HUES64 (cell line): ENCODE measurements at regions not wholly inside any gene's neighbourhood (a gene's known extent, or its start where the extent isn't known, plus 50 kb on each side); places are given as distances from the start of the nearest gene placed in this dataset.

Experiments
- H3K27ac ChIP-seq: 2 replicates; pipeline ENCODE4 v1.7.0; 2013; ENCODE audit warnings: low read depth, low read length, inconsistent platforms
- H3K27me3 ChIP-seq: 2 replicates; pipeline ENCODE4 v1.6.1; 2013; ENCODE audit warnings: mild to moderate bottlenecking, low read length; ENCODE audit not compliant: insufficient read depth
- H3K36me3 ChIP-seq: 2 replicates; pipeline ENCODE4 v1.6.1; 2013; ENCODE audit warnings: mild to moderate bottlenecking, low read length; ENCODE audit not compliant: insufficient read depth
- H3K4me1 ChIP-seq: 2 replicates; pipeline ENCODE4 v1.6.1; 2013; ENCODE audit warnings: mild to moderate bottlenecking, low read length, moderate library complexity; ENCODE audit not compliant: insufficient read depth
- H3K4me3 ChIP-seq: 2 replicates; pipeline ENCODE4 v1.5.1; 2013; ENCODE audit warnings: mild to moderate bottlenecking, low read length, moderate library complexity
- H3K9ac ChIP-seq: 2 replicates; pipeline ENCODE4 v1.6.1; 2013; ENCODE audit warnings: mild to moderate bottlenecking, low read depth, low read length
- H3K9me3 ChIP-seq: 2 replicates; pipeline ENCODE4 v1.6.1; 2013; ENCODE audit warnings: low read depth, low read length; ENCODE audit not compliant: insufficient read depth
- WGBS: fragments of 150-250, 120-280 bp; methylation state at CpG from one replicate; pipeline ENCODE4 v1.1.7; 2013; ENCODE audit warnings: missing lambda C conversion rate; 5-methylcytosine and 5-hydroxymethylcytosine counted together

DNA sequence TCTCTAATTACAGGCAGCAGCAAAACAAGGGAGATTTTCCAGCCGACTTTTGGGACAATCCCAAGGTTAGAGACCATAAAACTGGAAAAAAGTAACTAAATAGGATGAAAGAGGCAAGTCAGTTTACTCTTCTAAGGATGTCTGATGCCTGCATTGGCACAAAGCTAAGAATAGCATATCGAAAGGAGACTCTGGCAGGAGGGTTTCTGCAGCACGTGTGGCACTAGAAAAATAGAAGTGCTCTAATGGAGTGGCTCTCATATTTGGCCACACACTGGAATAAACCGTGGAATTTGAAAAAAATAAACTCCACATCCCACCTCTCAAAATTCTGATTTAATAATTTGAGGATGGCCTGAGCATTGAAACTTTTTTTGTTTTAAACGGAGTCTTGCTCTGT lies 77.2 kb upstream of the ARSJ start:
- Histone ChIP-seq H3K9me3 (peaks cover 5% of the 10 kb centered on the region; the same call in 1 of the 2 replicates), H3K4me1 (no peaks in the 10 kb centered on the region), H3K36me3 (no peaks in the 10 kb centered on the region), H3K27ac (no peak overlapping the region), H3K9ac (no peak overlapping the region), H3K27me3 (no peaks in the 10 kb centered on the region), H3K4me3 (no peak overlapping the region)
- WGBS = 96% methylated on average over 5 of the region's 5 CpGs

DNA sequence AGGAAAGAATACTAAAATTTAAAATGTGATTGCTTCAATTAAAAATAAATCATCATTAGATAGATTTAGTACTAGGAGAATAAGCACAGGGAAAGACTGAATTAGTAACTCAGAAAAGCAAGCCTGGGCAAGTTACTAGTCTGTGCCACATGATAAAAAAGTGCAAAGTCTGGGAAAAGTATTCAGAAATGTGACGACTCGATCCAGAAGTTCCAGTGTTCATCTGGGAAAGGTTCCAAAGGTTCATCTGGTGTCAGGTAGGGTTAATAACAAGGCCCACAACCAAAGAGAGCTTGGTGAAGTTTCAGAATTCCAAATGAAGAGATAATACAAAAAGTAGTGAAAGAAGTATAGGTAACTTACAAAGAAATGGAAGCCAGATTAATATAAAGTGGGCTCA lies 78.3 kb upstream of the ARSJ start:
- H3K4me3 ChIP-seq = no peak overlapping the region
- 95% methylated on average over 2 of the region's 2 CpGs for WGBS
- no peak overlapping the region for H3K27ac ChIP-seq
- no peaks in the 10 kb centered on the region for H3K36me3 ChIP-seq
- H3K27me3 ChIP-seq = no peaks in the 10 kb centered on the region
- no peak overlapping the region for H3K9ac ChIP-seq
- no peaks in the 10 kb centered on the region for H3K4me1 ChIP-seq
- peaks cover 5% of the 10 kb centered on the region; the same call in 1 of the 2 replicates for H3K9me3 ChIP-seq

DNA sequence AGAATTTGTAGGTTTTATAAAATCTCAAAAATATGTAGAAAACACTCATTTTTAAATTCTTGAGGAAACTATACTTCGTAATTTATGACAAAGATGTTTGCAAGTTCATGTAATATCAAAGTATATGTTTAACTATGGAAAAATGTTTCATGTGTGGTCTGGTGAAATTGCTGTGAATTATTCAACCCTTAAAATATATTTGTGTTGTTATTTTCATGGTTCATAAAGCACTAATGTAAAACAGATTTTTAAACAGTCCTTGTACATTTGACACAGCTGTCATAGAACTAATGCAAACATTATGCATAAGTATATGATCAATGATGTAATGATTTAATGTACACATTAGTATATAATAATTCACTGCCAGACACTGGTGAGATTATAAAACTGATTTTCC lies 83.1 kb upstream of the ARSJ start:
- Histone ChIP-seq H3K9me3 (peaks cover 2% of the 10 kb centered on the region; the same call in 1 of the 2 replicates), H3K9ac (no peak overlapping the region), H3K36me3 (no peaks in the 10 kb centered on the region), H3K27ac (no peak overlapping the region), H3K27me3 (no peaks in the 10 kb centered on the region), H3K4me1 (no peaks in the 10 kb centered on the region), H3K4me3 (no peak overlapping the region)
- no CpG with 5 or more reads among the region's 1 CpG for WGBS

DNA sequence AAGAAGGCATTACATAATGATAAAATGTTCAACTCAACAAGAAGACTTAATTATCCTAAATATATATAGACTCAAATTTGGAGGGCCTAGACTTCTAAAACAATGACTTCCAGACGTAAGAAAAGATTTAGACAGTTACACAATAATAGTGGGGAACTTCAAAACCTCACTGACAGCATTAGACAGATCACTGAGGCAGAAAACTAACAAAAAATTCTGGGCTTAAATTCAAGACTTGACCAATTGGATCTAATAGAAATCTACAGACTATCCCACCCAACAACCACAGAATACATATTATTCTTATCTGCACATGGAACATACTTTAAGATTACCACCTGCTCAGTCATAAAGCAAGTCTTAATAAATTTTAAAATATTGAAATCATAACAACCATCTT lies 93.3 kb upstream of the ARSJ start:
- no peak overlapping the region for H3K4me3 ChIP-seq
- H3K27ac ChIP-seq = no peak overlapping the region
- no peaks in the 10 kb centered on the region for H3K27me3 ChIP-seq
- H3K4me1 ChIP-seq = no peaks in the 10 kb centered on the region
- H3K9me3 ChIP-seq = no peaks in the 10 kb centered on the region
- no peaks in the 10 kb centered on the region for H3K36me3 ChIP-seq
- WGBS = 92% methylated on average over 1 of the region's 1 CpG
- no peak overlapping the region for H3K9ac ChIP-seq

DNA sequence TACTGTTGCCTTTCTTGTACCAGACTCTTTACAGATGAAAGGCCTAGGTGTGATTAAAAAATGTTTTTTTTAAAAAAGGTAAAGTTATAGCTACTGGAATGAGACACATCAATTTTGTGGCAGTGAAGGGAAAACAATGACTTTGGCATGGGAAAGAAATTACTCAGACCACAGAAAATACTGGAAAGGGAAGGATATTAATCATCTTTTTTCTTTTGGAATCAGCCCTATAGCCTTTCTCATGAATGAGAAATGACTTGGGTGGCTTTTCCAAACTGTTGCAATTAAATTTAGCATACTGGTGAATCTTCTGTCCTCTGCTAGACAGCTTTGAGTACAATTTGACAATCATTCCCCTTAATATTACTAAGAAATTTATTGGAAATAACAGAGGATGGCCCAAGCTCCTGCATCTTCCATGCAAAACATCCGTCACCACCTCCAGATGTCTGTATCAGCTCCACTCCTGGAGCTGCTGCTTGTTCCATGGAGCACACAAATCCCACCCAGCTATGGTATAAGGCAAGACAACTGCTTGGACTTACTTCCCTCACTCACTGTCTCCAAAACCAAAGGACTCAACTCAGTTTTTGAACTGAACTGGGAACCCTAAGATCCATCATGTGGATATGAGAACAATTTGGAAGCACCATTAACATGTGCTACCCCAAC lies 97.6 kb upstream of the ARSJ start:
- H3K36me3 ChIP-seq = no peaks in the 10 kb centered on the region
- H3K9ac ChIP-seq = no peak overlapping the region
- H3K27ac ChIP-seq = no peak overlapping the region
- no peaks in the 10 kb centered on the region for H3K9me3 ChIP-seq
- H3K27me3 ChIP-seq = no peaks in the 10 kb centered on the region
- peaks cover 10% of the 10 kb centered on the region; the same call in 1 of the 2 replicates for H3K4me1 ChIP-seq
- H3K4me3 ChIP-seq = no peak overlapping the region
- WGBS = 94% methylated on average over 1 of the region's 1 CpG

DNA sequence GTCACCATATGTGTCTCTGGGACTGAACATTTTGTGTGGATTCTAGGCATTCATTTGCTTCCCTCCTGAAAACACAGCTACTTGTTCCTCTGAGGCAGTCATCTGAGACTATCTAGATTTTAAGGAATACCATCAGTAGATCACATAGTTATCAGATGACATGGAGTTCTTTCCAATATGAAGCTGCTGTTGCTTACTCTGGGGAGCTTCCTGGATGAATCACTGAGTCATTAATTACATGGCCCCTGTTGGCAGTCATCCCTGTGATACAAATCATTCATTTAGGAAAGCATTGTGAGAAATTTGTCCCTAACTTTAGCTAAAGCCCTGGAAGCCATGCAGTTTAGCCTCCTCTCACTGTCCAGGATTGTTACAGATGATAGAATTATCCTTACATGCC lies 98.2 kb upstream of the ARSJ start:
- Histone ChIP-seq H3K4me3 (no peak overlapping the region), H3K9ac (no peak overlapping the region), H3K9me3 (no peaks in the 10 kb centered on the region), H3K27me3 (no peaks in the 10 kb centered on the region), H3K4me1 (peaks cover 10% of the 10 kb centered on the region; the same call in 1 of the 2 replicates), H3K36me3 (no peaks in the 10 kb centered on the region), H3K27ac (no peak overlapping the region)

DNA sequence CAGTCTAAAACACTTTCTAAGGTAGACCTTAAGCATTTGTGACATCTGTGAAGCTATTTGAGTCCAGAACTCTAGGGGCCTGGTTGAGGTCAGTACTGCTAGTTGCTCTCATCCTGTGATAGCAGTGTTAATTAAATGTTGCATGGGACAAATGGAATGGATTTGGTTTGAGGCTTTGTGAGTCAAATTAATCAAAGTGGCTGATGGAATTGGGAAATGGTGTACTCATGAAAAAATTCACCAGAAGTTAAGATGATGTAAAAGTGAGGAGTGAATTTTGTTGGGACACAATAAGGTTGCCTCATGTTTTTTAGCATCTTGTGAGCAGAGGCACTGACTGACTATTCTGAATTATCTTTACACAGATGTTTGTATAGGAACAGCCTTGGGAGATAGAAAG lies 99.2 kb upstream of the ARSJ start:
- Histone ChIP-seq H3K4me3 (no peak overlapping the region), H3K27me3 (no peaks in the 10 kb centered on the region), H3K36me3 (no peaks in the 10 kb centered on the region), H3K9me3 (no peaks in the 10 kb centered on the region), H3K9ac (no peak overlapping the region), H3K4me1 (peaks cover 10% of the 10 kb centered on the region; the same call in 1 of the 2 replicates), H3K27ac (no peak overlapping the region)

DNA sequence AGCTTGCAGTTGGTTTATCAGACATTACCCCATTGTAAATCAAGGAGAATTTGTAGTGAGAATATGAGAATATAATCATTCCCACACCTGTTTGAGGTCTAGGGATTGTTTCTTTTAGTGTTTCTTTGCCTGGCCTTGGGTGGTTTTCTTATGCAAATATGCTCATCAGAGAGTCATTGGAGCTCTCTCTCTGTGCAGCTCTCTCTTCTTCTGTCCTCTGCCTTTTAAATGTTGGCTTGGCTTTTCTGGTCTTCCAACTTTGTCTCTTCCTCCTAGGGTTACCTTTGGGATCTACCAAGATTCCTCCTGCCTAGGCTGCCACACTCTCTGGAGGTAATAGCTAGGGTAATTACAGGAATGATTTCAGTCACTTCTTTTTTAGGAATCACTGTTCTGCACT lies 102.3 kb upstream of the ARSJ start:
- no peaks in the 10 kb centered on the region for H3K27me3 ChIP-seq
- no peaks in the 10 kb centered on the region for H3K36me3 ChIP-seq
- H3K9ac ChIP-seq = no peak overlapping the region
- no peaks in the 10 kb centered on the region for H3K9me3 ChIP-seq
- H3K4me1 ChIP-seq = peaks cover 10% of the 10 kb centered on the region; the same call in 1 of the 2 replicates
- H3K27ac ChIP-seq = no peak overlapping the region
- no peak overlapping the region for H3K4me3 ChIP-seq

DNA sequence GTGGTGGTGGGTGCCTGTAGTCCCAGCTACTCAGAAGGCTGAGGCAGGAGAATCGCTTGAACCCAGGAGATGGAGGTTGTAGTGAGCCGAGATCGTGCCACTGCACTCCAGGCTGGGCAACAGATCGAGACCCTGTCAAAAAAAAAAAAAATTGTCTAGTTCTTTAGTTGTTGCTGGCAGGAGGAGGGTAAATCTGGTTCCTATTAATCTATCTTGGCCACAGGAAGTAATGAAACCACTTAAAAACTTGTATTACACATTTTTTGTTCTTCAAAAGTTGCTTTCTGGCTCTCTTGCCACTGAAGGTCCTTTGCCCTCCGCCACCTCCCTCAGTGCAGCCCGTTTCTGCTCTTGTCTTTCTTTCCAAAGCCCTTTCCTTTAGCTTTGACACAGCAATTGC lies 102.9 kb upstream of the ARSJ start:
- H3K4me3 ChIP-seq = no peak overlapping the region
- H3K36me3 ChIP-seq = no peaks in the 10 kb centered on the region
- no peaks in the 10 kb centered on the region for H3K9me3 ChIP-seq
- no peak overlapping the region for H3K27ac ChIP-seq
- H3K9ac ChIP-seq = no peak overlapping the region
- H3K27me3 ChIP-seq = no peaks in the 10 kb centered on the region
- 95% methylated on average over 6 of the region's 6 CpGs for WGBS
- peaks cover 10% of the 10 kb centered on the region; the same call in 1 of the 2 replicates for H3K4me1 ChIP-seq

DNA sequence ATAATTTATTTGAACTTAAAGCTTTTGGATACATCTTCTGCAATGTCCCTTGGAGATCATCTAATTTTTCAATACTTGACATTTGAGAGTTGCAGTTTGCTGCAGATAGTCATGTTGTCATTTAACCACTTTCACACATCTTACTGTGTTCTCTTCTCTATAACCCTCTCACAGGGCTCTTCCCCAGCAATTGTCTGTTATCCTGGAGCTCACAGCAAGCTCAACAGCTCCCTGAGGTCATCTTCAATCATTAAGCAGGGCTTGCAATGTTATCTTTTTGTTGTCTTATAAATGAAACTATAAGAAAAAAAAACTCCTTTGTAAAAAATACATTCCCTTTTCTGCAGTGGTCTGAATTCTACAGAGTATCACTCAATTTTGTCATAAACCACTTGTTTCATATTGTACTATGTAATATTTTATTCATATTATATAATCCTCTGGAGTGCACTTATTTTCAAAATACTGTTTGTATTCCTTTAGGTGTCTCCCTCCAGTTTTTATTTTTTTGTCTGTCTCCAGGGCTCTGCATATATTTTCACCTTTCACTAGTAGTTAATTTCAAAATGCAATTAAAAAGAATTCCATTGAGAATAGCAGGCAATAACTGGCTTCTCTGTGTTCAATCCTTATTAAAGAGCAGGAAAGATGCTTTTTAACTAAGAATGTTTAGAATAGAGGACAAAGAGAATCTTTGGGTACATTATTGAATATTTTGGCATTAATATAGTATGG lies 106.3 kb upstream of the ARSJ start:
- H3K36me3 ChIP-seq = no peaks in the 10 kb centered on the region
- H3K27me3 ChIP-seq = no peaks in the 10 kb centered on the region
- 0 out of 2 replicates have a peak, but pooled peaks cover 3% of the 10 kb centered on the region for H3K9me3 ChIP-seq
- H3K4me3 ChIP-seq = no peak overlapping the region
- H3K9ac ChIP-seq = no peak overlapping the region
- peaks cover 14% of the 10 kb centered on the region; the same call in 1 of the 2 replicates for H3K4me1 ChIP-seq
- H3K27ac ChIP-seq = no peak overlapping the region

DNA sequence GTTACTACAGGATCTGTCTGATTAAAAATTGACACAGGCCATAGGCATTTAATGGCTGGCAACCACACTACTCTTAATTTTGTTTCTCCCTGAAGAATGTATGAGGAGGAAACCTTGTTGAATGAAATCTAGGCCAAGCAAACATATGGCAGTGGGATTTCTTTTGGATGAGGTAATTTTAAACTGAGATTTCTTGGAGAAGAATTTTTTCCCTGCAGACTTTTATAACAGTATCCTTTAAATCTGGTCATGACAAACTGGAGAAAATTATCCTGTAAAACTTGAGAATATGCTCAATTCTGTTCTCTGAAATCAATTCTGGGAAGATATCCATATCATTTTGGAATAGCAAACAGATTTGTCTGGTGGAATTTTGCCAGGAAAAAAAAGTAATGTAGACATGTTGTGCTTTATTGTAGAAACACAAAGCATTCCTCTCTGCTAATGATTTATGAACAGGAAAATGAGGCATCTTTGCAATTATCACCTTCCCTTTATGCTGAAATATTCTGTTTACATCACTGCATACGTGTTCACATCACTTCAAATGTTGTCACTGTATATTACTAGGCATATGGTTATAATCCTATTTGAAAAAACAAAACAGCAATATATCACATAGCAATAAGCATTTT lies 108.3 kb upstream of the ARSJ start:
- Histone ChIP-seq H3K9ac (no peak overlapping the region), H3K4me3 (no peak overlapping the region), H3K9me3 (0 out of 2 replicates have a peak, but pooled peaks cover 3% of the 10 kb centered on the region), H3K27ac (peak overlapping the region; percentile 21; the same call in 1 of the 2 replicates), H3K27me3 (no peaks in the 10 kb centered on the region), H3K36me3 (no peaks in the 10 kb centered on the region), H3K4me1 (0 out of 2 replicates have a peak, but pooled peaks cover 4% of the 10 kb centered on the region)
- no CpG with 5 or more reads among the region's 1 CpG for WGBS
